ENCODE measurements at regions not wholly inside any gene's neighbourhood (a gene's known extent, or its start where the extent isn't known, plus 50 kb on each side); places are given as distances from the start of the nearest gene placed in this dataset.

GRCh38 chr11:134564472-134565200 is 152.6 kb upstream of the B3GAT1 start:
- no peaks in the 10 kb centered on the region for H3K36me3 ChIP-seq (replicated peaks in 1 of 2; ENCODE audit: control insufficient read depth in 1 of 2, insufficient read depth in 2 of 2, low read length in 2 of 2)
- no peak for TF ChIP-seq MLLT10 (CRISPR knock-in tag; IDR thresholded peaks at IDR 0.05)
- TF ChIP-seq CREB1 (IDR thresholded peaks at IDR 0.05) = peak; percentile 91
- no peak for TF ChIP-seq CREB1 (CRISPR knock-in tag; IDR thresholded peaks at IDR 0.05)
- no peak for TF ChIP-seq ZNF274 (CRISPR knock-in tag; IDR thresholded peaks at IDR 0.05)
- TF ChIP-seq ETV6 (CRISPR knock-in tag; conservative IDR thresholded peaks at IDR 0.05) = no peak
- no peaks in the 10 kb centered on the region for H3K79me2 ChIP-seq (ENCODE audit: insufficient read depth, low read length)
- ATAC-seq (no peak), FAIRE-seq (no peak), DNase-seq (ENCODE audit: low spot score) (no peak)
- H3K4me3 ChIP-seq (replicated peaks in 1 of 3; ENCODE audit: insufficient read depth in 1 of 3, low read depth in 2 of 3, low read length in 3 of 3) = no peak overlapping the region
- in situ Hi-C loops (cut with HindIII; ENCODE audit: extremely low pct_ligation_motif_present, low pct_unique_long_range_greater_than_20kb) (no loop called here), intact Hi-C loops (cut with micrococcal nuclease; ENCODE audit: unreplicated experiment) (no loop called here)
- no peak overlapping the region for H3K4me2 ChIP-seq (ENCODE audit: low read depth, low read length)
- peaks cover 0 to 13% of the 10 kb centered on the region in 2 experiments; a peak in 1 of 5 replicates for H3K27me3 ChIP-seq (ENCODE audit: control insufficient read depth in 1 of 2, insufficient read depth in 2 of 2, low read length in 2 of 2)
- POLR2A ChIA-PET = no interaction called here
- no peak overlapping the region for H3K27ac ChIP-seq (ENCODE audit: extremely low read length, insufficient read depth, low read length)
- no TSS peak for BruUV-seq (replicated peaks)
- no peaks in the 10 kb centered on the region for H4K20me1 ChIP-seq (ENCODE audit: insufficient read depth, low read length)
- H3K9me3 ChIP-seq (ENCODE audit: low read length) = no peaks in the 10 kb centered on the region
- H3K9ac ChIP-seq (ENCODE audit: insufficient read depth, low read depth, low read length) = no peak overlapping the region
- no peaks in the 10 kb centered on the region for H3K4me1 ChIP-seq (ENCODE audit: insufficient read depth, low read length)
- CTCF ChIA-PET (ENCODE audit: low intra/inter-chr PET ratio, low total read pairs) = no interaction called here
- no peak overlapping the region for H2AFZ ChIP-seq (ENCODE audit: low read length)
- WGBS (ENCODE audit: low lambda C conversion rate) = 17% methylated on average over 6 of the region's 6 CpGs

DNA sequence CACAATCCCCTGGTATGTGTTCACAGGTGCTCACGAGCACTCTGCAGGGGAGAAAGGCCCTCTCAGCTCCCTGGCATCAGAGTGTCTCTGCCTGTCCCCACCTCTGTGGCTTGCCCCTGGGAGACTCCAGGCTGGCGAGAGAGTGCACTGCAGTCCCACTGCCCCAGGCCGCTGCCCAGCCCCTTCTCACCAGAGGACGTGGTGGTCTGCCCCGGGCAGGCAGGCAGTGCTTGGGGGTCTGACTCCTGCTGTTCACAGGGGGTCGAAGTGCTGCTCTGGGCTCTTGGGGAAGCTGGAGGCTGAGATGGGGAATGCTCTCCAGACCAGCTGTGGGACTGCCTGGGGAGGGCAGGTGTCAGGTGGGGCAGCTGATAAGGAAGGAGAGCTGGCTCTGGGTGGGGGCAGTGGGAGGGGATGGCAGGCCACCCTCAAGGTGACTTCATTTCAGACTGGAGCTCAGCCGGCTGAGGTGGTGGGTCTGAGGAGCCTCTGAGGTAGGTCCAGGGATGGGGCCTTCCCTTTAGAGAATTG is 151.0 kb upstream of the B3GAT1 start:
- no CpG with 5 or more reads among the region's 7 CpGs for WGBS (ENCODE audit: low lambda C conversion rate)
- Histone ChIP-seq H3K9ac (ENCODE audit: insufficient read depth, low read depth, low read length) (no peak overlapping the region), H3K9me3 (ENCODE audit: low read length) (no peaks in the 10 kb centered on the region), H3K27me3 (ENCODE audit: control insufficient read depth in 1 of 2, insufficient read depth in 2 of 2, low read length in 2 of 2) (peaks cover 0 to 24% of the 10 kb centered on the region in 2 experiments; a peak in 3 of 5 replicates), H3K79me2 (ENCODE audit: insufficient read depth, low read length) (no peaks in the 10 kb centered on the region), H3K4me1 (ENCODE audit: insufficient read depth, low read length) (no peaks in the 10 kb centered on the region), H4K20me1 (ENCODE audit: insufficient read depth, low read length) (no peaks in the 10 kb centered on the region), H3K36me3 (replicated peaks in 1 of 2; ENCODE audit: control insufficient read depth in 1 of 2, insufficient read depth in 2 of 2, low read length in 2 of 2) (no peaks in the 10 kb centered on the region), H3K4me3 (replicated peaks in 1 of 3; ENCODE audit: insufficient read depth in 1 of 3, low read depth in 2 of 3, low read length in 3 of 3) (no peak overlapping the region), H3K27ac (ENCODE audit: extremely low read length, insufficient read depth, low read length) (no peak overlapping the region), H2AFZ (ENCODE audit: low read length) (no peak overlapping the region), H3K4me2 (ENCODE audit: low read depth, low read length) (no peak overlapping the region)
- DNase-seq (ENCODE audit: low spot score) = no peak
- CTCF ChIA-PET (ENCODE audit: low intra/inter-chr PET ratio, low total read pairs) = no interaction called here
- in situ Hi-C loops (cut with HindIII; ENCODE audit: extremely low pct_ligation_motif_present, low pct_unique_long_range_greater_than_20kb) (no loop called here), intact Hi-C loops (cut with micrococcal nuclease; ENCODE audit: unreplicated experiment) (no loop called here)
- no peak; the same call in 1 of the 3 replicates for ATAC-seq
- FAIRE-seq = no peak
- POLR2A ChIA-PET = no interaction called here
- no TSS peak for BruUV-seq (replicated peaks)
- TF ChIP-seq ZNF350 (CRISPR knock-in tag; IDR thresholded peaks at IDR 0.05; ENCODE audit: borderline replicate concordance, low read depth) = no peak
- no peak for TF ChIP-seq ZNF547 (CRISPR knock-in tag; IDR thresholded peaks at IDR 0.05)
- TF ChIP-seq, protein P1, sequence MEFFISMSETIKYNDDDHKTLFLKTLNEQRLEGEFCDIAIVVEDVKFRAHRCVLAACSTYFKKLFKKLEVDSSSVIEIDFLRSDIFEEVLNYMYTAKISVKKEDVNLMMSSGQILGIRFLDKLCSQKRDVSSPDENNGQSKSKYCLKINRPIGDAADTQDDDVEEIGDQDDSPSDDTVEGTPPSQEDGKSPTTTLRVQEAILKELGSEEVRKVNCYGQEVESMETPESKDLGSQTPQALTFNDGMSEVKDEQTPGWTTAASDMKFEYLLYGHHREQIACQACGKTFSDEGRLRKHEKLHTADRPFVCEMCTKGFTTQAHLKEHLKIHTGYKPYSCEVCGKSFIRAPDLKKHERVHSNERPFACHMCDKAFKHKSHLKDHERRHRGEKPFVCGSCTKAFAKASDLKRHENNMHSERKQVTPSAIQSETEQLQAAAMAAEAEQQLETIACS (CRISPR knock-in tag; IDR thresholded peaks at IDR 0.05) = no peak
- TF ChIP-seq ZNF335 (CRISPR knock-in tag; IDR thresholded peaks at IDR 0.05) = no peak
- TF ChIP-seq ZNF446 (CRISPR knock-in tag; IDR thresholded peaks at IDR 0.05) = no peak
- TF ChIP-seq GATAD1 (CRISPR knock-in tag; IDR thresholded peaks at IDR 0.05) = no peak
- TF ChIP-seq, protein P2, sequence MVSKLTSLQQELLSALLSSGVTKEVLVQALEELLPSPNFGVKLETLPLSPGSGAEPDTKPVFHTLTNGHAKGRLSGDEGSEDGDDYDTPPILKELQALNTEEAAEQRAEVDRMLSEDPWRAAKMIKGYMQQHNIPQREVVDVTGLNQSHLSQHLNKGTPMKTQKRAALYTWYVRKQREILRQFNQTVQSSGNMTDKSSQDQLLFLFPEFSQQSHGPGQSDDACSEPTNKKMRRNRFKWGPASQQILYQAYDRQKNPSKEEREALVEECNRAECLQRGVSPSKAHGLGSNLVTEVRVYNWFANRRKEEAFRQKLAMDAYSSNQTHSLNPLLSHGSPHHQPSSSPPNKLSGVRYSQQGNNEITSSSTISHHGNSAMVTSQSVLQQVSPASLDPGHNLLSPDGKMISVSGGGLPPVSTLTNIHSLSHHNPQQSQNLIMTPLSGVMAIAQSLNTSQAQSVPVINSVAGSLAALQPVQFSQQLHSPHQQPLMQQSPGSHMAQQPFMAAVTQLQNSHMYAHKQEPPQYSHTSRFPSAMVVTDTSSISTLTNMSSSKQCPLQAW (CRISPR knock-in tag; IDR thresholded peaks at IDR 0.05) = no peak
- no peak for TF ChIP-seq ARID5B (CRISPR knock-in tag; IDR thresholded peaks at IDR 0.05)
